GM21367 (cell line): ENCODE measurements at regions not wholly inside any gene's neighbourhood (a gene's known extent, or its start where the extent isn't known, plus 50 kb on each side); places are given as distances from the start of the nearest gene placed in this dataset.

Experiments
- ATAC-seq: cut with Tn5 transposase; IDR thresholded peaks from one replicate; pipeline ENCODE4 v1.9.1; 2021; ENCODE audit not compliant: unreplicated experiment

DNA sequence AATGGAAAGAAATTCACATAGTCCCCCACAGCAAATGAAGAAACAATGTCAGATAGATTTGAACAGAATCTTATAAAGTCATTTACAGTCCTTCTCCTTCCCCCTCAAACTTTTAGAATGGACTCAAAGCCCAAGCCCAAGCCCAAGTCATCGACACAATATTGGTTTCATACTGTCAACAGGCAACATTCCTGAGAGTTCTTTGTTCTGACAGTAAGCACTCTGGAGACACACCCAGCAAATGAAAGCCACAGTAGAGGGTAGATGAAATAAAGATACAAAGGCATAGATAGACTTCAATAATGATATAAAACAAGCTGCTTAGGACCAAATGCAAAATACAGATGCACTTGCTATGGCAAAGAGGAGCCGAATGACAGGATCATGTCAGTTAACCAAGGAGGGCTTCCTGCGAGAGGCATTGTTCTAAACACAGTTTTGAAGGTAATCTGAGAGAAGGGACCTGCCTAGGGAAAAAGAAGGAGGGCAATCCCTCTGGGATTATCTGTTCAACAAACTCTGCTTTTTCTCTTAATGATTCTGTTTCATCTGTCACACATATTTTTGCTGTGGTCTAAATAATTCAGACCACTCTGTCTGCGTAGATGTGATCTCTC is 97.1 kb upstream of the MAP4K3 start:
- ATAC-seq, result no peak

- no peak for ATAC-seq
Measured at GRCh38 chr2:39535636-39536185, 98.6 kb upstream of the MAP4K3 start.

DNA sequence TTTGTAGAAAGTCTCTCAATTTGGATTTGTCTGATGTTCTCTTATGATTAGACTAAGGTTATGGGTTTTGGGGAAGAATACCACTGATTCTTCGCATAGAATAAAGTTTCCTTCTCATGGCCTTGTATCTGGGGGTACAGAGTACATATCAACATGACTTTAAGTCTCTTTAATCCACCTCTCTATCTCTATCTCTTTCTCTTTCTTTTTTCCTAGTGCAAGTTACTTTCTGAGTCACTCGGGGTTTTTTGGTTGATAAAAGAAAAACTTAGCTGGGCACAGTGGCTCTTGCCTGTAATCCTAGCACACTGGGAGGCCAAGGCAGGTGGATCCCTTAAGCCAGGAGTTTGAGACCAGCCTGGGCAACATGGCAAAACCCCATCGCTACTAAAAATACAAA is 100.1 kb upstream of the MAP4K3 start:
- ATAC-seq, result no peak

DNA sequence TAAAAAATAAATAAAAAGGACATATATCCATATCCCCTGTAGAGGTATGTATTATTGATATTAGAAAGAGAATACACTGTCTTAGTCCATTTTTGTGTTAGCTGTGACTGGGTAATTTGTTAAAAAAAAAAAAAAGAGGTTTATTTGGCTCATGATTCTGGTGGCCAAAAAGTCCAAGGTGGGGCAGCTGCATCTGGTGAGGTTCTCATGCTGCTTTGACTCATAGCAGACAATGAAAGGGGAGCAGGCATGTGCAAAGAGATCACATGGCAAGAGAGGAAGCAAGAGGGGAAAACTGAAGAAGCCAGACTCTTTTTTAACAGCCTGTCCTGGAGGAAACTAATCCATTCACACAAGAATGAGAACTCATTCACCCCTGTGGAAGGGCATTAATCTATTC is 101.6 kb upstream of the MAP4K3 start:
- ATAC-seq, result no peak

DNA sequence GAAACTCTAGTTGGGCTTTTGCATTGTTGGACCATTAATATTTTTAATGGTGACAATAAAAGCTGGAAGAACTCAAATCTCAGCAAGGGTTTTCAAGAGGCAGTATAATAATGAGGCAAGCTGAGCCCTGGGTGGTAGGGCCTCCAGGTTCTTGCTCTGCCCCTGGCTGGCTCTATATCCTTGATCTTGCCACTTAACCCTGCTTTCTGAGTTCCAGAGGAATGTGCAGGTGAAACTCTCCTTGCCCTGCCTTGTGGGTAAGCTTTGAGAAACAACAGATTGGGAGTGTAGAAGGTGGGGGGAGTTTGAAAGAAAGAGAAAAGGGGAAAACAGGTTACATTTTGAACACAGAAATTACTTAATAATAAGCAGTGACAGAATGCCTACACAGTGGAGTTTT is 103.3 kb upstream of the MAP4K3 start:
- no peak for ATAC-seq

DNA sequence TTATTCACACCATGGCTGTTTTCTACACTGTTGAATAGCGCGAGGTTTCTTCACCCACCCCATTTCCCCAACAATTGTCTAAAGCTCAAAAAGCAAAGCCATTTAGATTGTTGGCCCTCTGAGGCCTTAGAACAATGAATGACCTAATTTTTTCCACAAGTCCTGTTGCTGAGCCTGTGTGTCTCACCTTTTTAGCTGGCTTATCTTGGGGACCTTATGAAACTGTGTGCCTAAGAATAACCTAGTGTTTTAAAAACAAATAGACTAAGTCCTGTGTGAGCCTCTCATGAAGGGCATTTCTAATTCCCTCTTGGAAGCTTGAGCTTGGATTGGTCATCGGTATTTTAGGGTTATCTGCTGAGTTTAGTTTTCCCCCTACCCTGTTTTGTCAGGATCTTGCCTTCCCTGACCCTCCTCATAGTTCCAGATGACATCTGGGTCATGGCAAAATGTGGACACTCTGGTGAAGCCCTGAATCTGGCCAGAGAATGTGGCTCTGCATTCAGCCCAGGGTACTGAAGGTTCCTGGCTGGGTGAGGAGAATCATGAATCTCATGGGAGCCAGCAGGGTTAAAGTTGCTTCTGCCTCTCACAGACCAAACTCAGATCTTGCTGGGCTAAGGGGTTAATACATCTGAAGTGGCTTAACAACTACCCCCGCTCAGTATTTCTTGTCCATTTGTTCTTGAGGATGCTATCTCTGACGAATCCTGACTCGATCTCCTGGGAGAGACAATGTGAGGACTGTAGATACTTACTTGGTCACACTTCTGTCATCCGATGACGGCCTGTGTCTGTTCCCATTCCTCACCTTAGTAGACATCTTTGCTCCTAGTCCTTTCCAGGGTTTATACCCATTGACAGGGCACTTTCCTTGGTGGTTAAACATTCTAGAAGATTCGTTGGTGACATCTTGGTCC is 104.2 kb upstream of the MAP4K3 start:
- ATAC-seq, result no peak

DNA sequence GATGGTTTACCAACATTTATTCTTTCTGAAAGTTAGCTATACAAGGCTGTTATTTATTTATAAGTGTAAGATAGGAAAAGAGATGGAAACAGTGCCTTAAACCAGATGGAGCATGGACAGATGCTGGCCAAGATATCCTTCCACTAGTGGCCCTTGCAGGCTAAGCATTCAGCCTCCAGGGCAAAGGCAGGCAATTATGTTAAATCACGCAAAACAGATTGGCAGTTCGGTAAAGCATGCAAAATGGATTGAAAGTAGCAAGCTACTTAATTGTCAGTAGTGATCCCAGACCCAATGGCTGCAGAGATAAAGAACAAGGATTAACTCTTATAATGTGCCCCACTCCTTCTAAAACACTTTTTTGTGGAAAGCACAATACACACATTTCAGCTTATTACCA is 105.4 kb upstream of the MAP4K3 start:
- no peak for ATAC-seq

DNA sequence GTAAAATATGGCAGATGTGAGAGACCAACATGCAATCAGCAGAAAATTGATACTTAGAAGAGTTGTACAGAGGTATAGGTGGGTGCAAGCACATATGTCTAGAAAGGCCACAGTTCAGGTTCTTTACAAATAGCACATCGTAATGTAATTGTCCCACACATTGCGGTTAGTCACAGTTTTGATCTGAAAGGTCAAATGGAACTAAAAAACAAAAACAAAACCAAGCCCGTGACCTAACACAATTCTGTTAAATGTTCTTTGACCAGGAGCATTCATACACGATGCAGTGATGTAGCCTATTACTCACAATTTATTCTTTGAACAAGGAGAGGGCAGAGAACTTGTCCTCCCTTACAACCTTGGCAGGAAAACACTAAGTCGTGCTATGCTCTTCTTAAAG is 108.9 kb upstream of the MAP4K3 start:
- ATAC-seq, result no peak

GRCh38 chr2:39546409-39546808 is 109.3 kb upstream of the MAP4K3 start:
- no peak for ATAC-seq

DNA sequence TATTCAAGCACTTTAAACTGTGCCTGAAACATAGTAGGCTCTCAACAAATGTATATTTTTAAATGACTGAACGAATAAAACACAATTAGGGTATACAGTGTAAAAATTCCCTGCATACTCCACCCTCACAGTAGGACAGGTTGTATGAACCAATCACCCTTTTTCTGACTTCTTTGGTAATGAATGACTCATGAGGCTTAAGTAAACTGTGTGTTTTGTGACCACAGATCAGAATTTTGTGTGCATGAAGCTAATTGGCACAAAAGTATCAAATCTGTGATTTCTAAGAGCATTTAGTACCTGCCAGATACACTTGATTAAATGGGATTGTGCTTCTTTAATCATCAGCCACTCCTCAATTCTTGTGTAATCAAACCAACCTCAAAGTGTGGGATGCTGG is 109.9 kb upstream of the MAP4K3 start:
- no peak for ATAC-seq

DNA sequence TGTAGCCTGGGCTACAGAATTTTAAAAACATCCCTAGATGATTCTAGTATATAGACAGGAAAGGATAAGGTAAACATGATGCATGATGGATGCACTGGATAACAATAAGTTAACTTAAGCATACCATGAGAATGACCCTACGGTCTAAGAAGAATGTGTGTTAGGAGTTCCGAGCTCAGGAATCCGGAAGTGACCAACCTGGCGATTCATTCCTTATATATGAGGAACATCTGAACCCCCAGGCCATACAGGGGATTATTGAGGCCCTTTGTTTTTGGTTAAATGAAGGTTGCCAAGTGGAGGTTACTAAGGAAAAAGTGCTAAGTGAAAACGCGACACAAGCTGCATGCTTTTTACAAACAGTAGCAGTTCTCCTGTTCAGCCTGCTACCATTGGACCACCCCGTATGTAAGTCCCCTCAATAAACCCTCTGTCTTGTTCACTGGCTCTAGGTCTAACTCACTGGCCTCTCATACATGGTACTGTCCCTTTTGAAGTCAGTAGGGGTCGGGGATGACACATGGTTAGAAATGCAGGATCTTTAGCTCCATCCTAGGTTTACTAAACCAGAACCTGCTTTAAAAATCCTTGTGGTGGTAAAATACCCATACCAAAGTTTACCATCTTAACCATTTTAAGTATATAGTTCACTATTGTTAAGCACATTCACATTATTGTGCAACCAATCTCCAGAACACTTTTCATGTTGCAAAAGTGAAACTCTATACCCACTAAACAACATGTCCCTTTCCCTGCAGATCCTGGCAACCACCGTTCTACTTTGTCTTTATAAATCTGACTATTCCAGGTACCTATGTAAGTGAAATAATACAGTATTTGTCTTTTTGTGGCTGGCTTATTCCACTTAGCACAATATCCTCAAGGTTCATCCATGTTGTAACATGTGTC is 111.0 kb upstream of the MAP4K3 start:
- ATAC-seq, result no peak

GRCh38 chr2:39549000-39549399 is 111.9 kb upstream of the MAP4K3 start:
- ATAC-seq, result no peak

DNA sequence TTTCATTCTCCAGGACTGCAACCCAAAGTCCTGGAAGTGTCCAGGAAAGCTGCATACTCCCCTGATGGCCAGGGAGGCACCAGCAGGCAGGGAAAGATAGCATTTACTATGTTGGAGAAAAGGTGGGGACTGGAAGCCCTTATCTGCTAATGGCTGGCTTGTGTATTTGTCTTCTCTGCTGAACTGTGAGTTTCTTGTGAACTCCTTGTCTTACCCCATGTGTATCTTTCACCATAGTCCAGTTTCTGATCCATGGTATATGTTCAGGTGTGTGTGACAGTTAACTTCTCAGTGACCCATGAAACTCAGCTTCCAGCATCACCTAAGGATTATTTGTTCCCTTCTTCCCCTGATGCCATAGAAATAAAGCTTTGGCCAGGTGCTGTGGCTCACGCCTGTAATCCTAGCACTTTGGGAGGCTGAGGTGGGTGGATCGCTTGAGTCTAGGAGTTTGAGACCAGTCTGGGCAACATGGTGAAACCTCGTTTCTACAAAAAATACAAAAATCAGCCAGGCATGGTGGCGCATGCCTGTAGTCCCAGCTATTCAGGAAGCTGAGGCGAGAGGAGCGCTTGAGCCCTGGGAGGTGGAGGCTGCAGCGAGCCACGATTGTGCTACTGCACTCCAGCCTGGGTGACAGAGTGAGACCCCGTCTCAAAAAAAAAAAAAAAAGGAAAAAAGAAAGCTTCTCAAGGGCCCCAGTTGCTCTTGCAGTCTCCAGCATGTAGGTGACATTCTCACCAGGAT is 112.8 kb upstream of the MAP4K3 start:
- no peak for ATAC-seq

GRCh38 chr2:39550701-39551285 is 113.7 kb upstream of the MAP4K3 start:
- ATAC-seq, result no peak

GRCh38 chr2:39558906-39559305 is 106.8 kb upstream of the TMEM178A start:
- ATAC-seq, result no peak

DNA sequence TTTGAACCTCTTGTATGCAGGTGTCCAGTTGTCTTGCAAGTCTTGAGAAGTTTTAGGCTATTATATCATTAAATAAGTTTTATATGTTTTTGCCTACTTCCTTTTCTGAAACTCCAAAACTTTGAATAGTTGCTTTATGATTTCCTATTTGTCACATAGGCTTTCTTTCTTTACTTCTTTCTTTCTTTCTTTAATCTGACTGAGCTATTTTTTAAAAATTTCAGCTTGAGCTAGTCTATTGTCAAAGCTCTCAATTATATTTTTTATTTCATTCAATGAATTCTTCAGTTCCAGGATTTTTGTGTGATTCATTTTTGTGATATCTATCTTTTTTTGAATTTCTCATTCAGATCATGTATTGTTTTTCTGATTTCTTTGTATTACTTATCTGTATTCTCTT is 102.1 kb upstream of the TMEM178A start:
- ATAC-seq, result no peak

DNA sequence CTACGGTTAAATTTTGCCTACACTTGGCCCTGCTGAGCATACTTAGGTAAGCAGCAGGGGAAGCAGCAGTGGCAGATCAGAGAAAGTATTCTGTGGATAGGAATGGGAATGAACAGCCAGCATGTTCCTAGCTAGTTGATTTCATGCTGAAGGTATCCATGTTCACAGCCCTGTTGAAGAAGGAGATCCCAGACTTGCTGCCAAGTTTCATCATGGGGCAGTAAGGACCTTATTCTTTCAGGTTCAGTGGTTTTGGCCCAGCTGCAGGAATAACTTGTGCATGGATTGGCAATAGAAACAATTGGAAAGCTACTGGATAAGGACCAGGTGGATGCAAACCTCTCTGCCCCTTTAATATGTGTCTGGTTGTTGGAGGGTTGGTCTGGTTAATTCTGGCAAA is 98.2 kb upstream of the TMEM178A start:
- ATAC-seq, result no peak

GRCh38 chr2:39568116-39568515 is 97.6 kb upstream of the TMEM178A start:
- ATAC-seq, result no peak

- no peak for ATAC-seq
Measured at GRCh38 chr2:39568561-39569006, 97.1 kb upstream of the TMEM178A start.

GRCh38 chr2:39570130-39570555 is 95.6 kb upstream of the TMEM178A start:
- ATAC-seq, result no peak
